SK-N-SH treated with all-trans-retinoic acid at 6 μM for 48 hours (cell line): ENCODE measurements at regions not wholly inside any gene's neighbourhood (a gene's known extent, or its start where the extent isn't known, plus 50 kb on each side); places are given as distances from the start of the nearest gene placed in this dataset.

Experiments used
- ARNTL ChIP-seq: fragments of 450-650 bp; formaldehyde crosslinking; IDR thresholded peaks from 2 replicates; pipeline ENCODE4 v1.5.0; 2020; ENCODE audit warnings: low read depth, mild to moderate bottlenecking, moderate library complexity, borderline replicate concordance
- CREB5 ChIP-seq: fragments of 250-450 bp; sonication (Bioruptor Pico); IDR thresholded peaks from 2 replicates; pipeline ENCODE4 v1.5.1; 2020; ENCODE audit warnings: low read depth, mild to moderate bottlenecking, moderate library complexity
- ZFP30 ChIP-seq: fragments of 450-650 bp; formaldehyde crosslinking; IDR thresholded peaks from 2 replicates; pipeline ENCODE4 v1.5.0; 2022; ENCODE audit warnings: mild to moderate bottlenecking, moderate library complexity
- ZNF70 ChIP-seq: fragments of 450-650 bp; formaldehyde crosslinking; IDR thresholded peaks from 2 replicates; pipeline ENCODE4 v1.5.0; 2020; ENCODE audit warnings: mild to moderate bottlenecking, moderate library complexity

- no peak for TF ChIP-seq ZFP30 (CRISPR knock-in tag)
- TF ChIP-seq CREB5: no peak
- TF ChIP-seq ZNF70 (CRISPR knock-in tag): no peak
- no peak for TF ChIP-seq ARNTL (CRISPR knock-in tag)
Measured at GRCh38 chr16:29112755-29113347, 128.0 kb downstream of the LAT start.
